ENCODE measurements at regions not wholly inside any gene's neighbourhood (a gene's known extent, or its start where the extent isn't known, plus 50 kb on each side); places are given as distances from the start of the nearest gene placed in this dataset.
"Not testable (repeated sequence)": the region's sequence is repeated elsewhere in the genome, so short reads cannot be mapped to it uniquely, and the experiment has no call there.

DNA sequence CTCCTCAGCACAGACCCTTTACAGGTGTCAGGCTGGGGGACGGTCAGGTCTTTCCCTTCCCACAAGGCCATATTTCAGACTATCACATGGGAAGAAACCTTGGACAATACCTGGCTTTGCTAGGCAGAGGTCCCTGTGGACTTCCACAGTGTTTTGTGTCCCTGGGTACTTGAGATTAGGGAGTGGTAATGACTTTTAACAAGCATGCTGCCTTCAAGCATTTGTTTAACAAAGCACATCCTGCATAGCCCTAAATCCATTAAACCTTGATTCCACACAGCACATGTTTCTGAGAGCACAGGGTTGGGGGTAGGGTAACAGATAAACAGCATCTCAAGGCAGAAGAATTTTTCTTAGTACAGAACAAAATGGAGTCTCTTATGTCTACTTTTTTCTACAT, 451.2 kb downstream of the PLOD2 start:
- TF ChIP-seq, protein P1, sequence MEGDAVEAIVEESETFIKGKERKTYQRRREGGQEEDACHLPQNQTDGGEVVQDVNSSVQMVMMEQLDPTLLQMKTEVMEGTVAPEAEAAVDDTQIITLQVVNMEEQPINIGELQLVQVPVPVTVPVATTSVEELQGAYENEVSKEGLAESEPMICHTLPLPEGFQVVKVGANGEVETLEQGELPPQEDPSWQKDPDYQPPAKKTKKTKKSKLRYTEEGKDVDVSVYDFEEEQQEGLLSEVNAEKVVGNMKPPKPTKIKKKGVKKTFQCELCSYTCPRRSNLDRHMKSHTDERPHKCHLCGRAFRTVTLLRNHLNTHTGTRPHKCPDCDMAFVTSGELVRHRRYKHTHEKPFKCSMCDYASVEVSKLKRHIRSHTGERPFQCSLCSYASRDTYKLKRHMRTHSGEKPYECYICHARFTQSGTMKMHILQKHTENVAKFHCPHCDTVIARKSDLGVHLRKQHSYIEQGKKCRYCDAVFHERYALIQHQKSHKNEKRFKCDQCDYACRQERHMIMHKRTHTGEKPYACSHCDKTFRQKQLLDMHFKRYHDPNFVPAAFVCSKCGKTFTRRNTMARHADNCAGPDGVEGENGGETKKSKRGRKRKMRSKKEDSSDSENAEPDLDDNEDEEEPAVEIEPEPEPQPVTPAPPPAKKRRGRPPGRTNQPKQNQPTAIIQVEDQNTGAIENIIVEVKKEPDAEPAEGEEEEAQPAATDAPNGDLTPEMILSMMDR (IDR thresholded peaks at IDR 0.05) = not testable (repeated sequence)
- TF ChIP-seq POLR2A (IDR thresholded peaks at IDR 0.05) = not testable (repeated sequence)

All from tibial nerve (tissue), 3 donors.